HCT116 (cell line): ENCODE measurements at regions not wholly inside any gene's neighbourhood (a gene's known extent, or its start where the extent isn't known, plus 50 kb on each side); places are given as distances from the start of the nearest gene placed in this dataset.

Source experiments
- ATAC-seq: fragments of 200-7000 bp; cut with Tn5 transposase; 2 replicates; pipeline ENCODE4 v1.9.1; 2020; ENCODE audit warnings: mild to moderate bottlenecking, moderate library complexity
- BruUV-seq: library from RNA; stranded (reverse); fragments of 400-500 nt; replicated peaks from 2 replicates; lab custom pipeline; 2021; lab: Mats Ljungman, UMichigan
- CTCF ChIA-PET: fragments of 300-600 bp; sonication (Branson Sonifier 250); formaldehyde crosslinking; loops from one replicate; lab custom pipeline; 2021; ENCODE audit warnings: antibody characterized with exemption; lab: Charles Lee
- POLR2A ChIA-PET: fragments of 300-600, 350-600 bp; sonication (Branson Sonifier 250); formaldehyde crosslinking; loops from one replicate; lab custom pipeline; 2021; ENCODE audit warnings: antibody characterized with exemption; lab: Charles Lee
- RAD21 ChIA-PET, 2 experiments: fragments of 300-600 bp; sonication (Branson Sonifier 250); formaldehyde crosslinking; loops; one replicate each; lab custom pipeline; 2023; ENCODE audit warnings: low total read pairs in 2 of 2; ENCODE audit not compliant: uncharacterized antibody in 2 of 2, unreplicated experiment in 2 of 2, low non-redundant PET in 1 of 2; lab: Charles Lee
- DNase-seq: peaks from one replicate; pipeline ENCODE4 v3.0.0-alpha.2; 2010; ENCODE audit warnings: low read depth, low spot score
- H2AFZ ChIP-seq: fragments of 200-600 bp; shearing (Covaris generic), sonication (generic); 2 replicates; pipeline ENCODE4 v1.6.1; 2017; ENCODE audit warnings: low read depth, mixed run types, mixed read lengths, antibody characterized with exemption, low read length; ENCODE audit not compliant: poor library complexity, severe bottlenecking
- H3K27ac ChIP-seq: 2 replicates; pipeline ENCODE4 v1.5.1; 2012; ENCODE audit warnings: low read depth, low read length
- H3K27me3 ChIP-seq: fragments of 200-600 bp; sonication (generic); 2 replicates; pipeline ENCODE4 v1.6.1; 2016; ENCODE audit warnings: mixed run types, low read length, mixed read lengths; ENCODE audit not compliant: insufficient read depth
- H3K36me3 ChIP-seq, 2 experiments: fragments of 200-500 bp in 1 of 2; fragments of 200-600 bp in 1 of 2; sonication (Bioruptor generic) in 1 of 2; sonication (generic) in 1 of 2; 2 replicates each; pipeline versions ENCODE4 v1.5.1 to v1.6.1; 2014 to 2016; ENCODE audit warnings: low read length in 2 of 2, inconsistent platforms in 1 of 2, mixed read lengths in 1 of 2, mixed run types in 1 of 2; ENCODE audit not compliant: insufficient read depth in 2 of 2, control insufficient read depth in 1 of 2
- H3K4me1 ChIP-seq, 2 experiments: fragments of 200-600 bp in 1 of 2; sonication (generic) in 1 of 2; 2 replicates each; pipeline versions ENCODE4 v1.5.1 to v1.6.1; 2012 to 2017; ENCODE audit warnings: low read length in 2 of 2, inconsistent platforms in 1 of 2, mild to moderate bottlenecking in 1 of 2, mixed read lengths in 1 of 2, mixed run types in 1 of 2, moderate library complexity in 1 of 2; ENCODE audit not compliant: insufficient read depth in 2 of 2, control insufficient read depth in 1 of 2
- H3K4me2 ChIP-seq: fragments of 200-600 bp; sonication (generic); 2 replicates; pipeline ENCODE4 v1.6.1; 2017; ENCODE audit warnings: mixed run types, low read length, mixed read lengths
- H3K4me3 ChIP-seq, 2 experiments: fragments of 200-600 bp in 1 of 2; sonication (generic) in 1 of 2; replicated peaks in 1 of 2; 2 replicates each; pipeline ENCODE4 v1.5.1; 2011 to 2016; ENCODE audit warnings: low read length in 2 of 2, control low read depth in 1 of 2, low read depth in 1 of 2, mild to moderate bottlenecking in 1 of 2, mixed read lengths in 1 of 2, mixed run types in 1 of 2
- H3K79me2 ChIP-seq: fragments of 200-600 bp; sonication (generic); 2 replicates; pipeline ENCODE4 v1.6.1; 2017; ENCODE audit warnings: mild to moderate bottlenecking, mixed run types, low read length, moderate library complexity, mixed read lengths; ENCODE audit not compliant: insufficient read depth
- H3K9ac ChIP-seq: fragments of 200-600 bp; sonication (generic); 2 replicates; pipeline ENCODE4 v1.6.1; 2016; ENCODE audit warnings: low read length, mixed read lengths
- H3K9me2 ChIP-seq: fragments of 200-600 bp; sonication (generic), shearing (Covaris generic); 2 replicates; pipeline ENCODE4 v1.6.1; 2017; ENCODE audit warnings: mixed run types, mild to moderate bottlenecking, moderate library complexity; ENCODE audit not compliant: insufficient read depth
- H3K9me3 ChIP-seq, 2 experiments: fragments of 200-500 bp in 1 of 2; fragments of 200-600 bp in 1 of 2; sonication (Bioruptor generic) in 1 of 2; sonication (generic) in 1 of 2; 2 replicates each; pipeline ENCODE4 v1.6.1; 2014 to 2017; ENCODE audit warnings: low read length in 2 of 2, mixed read lengths in 2 of 2, inconsistent platforms in 1 of 2, low read depth in 1 of 2, mild to moderate bottlenecking in 1 of 2, mixed run types in 1 of 2, moderate library complexity in 1 of 2; ENCODE audit not compliant: control insufficient read depth in 1 of 2, insufficient read depth in 1 of 2
- H4K20me1 ChIP-seq: fragments of 200-600 bp; sonication (generic), shearing (Covaris generic); 2 replicates; pipeline ENCODE4 v1.6.1; 2017; ENCODE audit warnings: mixed run types, mild to moderate bottlenecking, moderate library complexity; ENCODE audit not compliant: insufficient read depth
- CBX3 ChIP-seq: IDR thresholded peaks from 2 replicates; pipeline ENCODE4 v1.6.1; 2012; ENCODE audit warnings: low read depth
- CTCF ChIP-seq, 3 experiments: fragments of 200-600 bp in 1 of 3; sonication (generic) in 1 of 3; IDR thresholded peaks in 2 of 3; conservative IDR thresholded peaks in 1 of 3; 2 replicates each; pipeline ENCODE4 v1.5.1; 2012 to 2017; ENCODE audit warnings: low read depth in 2 of 3, low read length in 2 of 3, antibody characterized with exemption in 1 of 3, borderline replicate concordance in 1 of 3, control low read depth in 1 of 3, mild to moderate bottlenecking in 1 of 3, mixed read lengths in 1 of 3, mixed run types in 1 of 3, moderate library complexity in 1 of 3; ENCODE audit not compliant: insufficient read depth in 1 of 3
- ELF1 ChIP-seq: IDR thresholded peaks from 2 replicates; pipeline ENCODE4 v1.6.1; 2012; ENCODE audit warnings: low read depth, borderline replicate concordance
- FOSL1 ChIP-seq: IDR thresholded peaks from 2 replicates; pipeline ENCODE4 v1.6.1; 2012; ENCODE audit warnings: low read depth
- JUND ChIP-seq: IDR thresholded peaks from 2 replicates; pipeline ENCODE4 v1.6.1; 2012
- POLR2AphosphoS5 ChIP-seq: IDR thresholded peaks from 2 replicates; pipeline ENCODE4 v1.6.1; 2011; ENCODE audit warnings: mild to moderate bottlenecking, low read depth, low read length, moderate library complexity
- RAD21 ChIP-seq: IDR thresholded peaks from 2 replicates; pipeline ENCODE4 v1.6.1; 2012; ENCODE audit warnings: low read depth, mild to moderate bottlenecking
- REST ChIP-seq: IDR thresholded peaks from 2 replicates; pipeline ENCODE4 v1.6.1; 2012; ENCODE audit warnings: low read depth
- TCF7L2 ChIP-seq: IDR thresholded peaks from 2 replicates; pipeline ENCODE4 v1.7.0; 2011; ENCODE audit warnings: borderline replicate concordance, inconsistent platforms; ENCODE audit not compliant: insufficient read depth, insufficient read length; ENCODE audit errors: extremely low read depth
- ZBTB33 ChIP-seq: IDR thresholded peaks from 2 replicates; pipeline ENCODE4 v1.6.1; 2011; ENCODE audit warnings: mild to moderate bottlenecking, low read length, moderate library complexity; ENCODE audit not compliant: insufficient replicate concordance; ENCODE audit errors: extremely low read depth
- ZFX ChIP-seq: fragments of 450-650 bp; IDR thresholded peaks from 2 replicates; pipeline ENCODE4 v1.6.1; 2017
- intact Hi-C: fragments of 100-400 bp; cut with micrococcal nuclease; formaldehyde crosslinking; loops from 2 replicates; pipeline ENCODE4 v1.10.0; 2022

- TF ChIP-seq ZBTB33 = no peak
- TF ChIP-seq REST = no peak
These were observed 445.5 kb downstream of the KCNH5 start (continued) for GRCh38 chr14:62599616-62600385.

- ATAC-seq = no peak
- Histone ChIP-seq H4K20me1 (no peaks in the 10 kb centered on the region), H3K27ac (no peak overlapping the region), H3K9ac (no peak overlapping the region)
- intact Hi-C loops = no loop called here
- no TSS peak for BruUV-seq
- TF ChIP-seq POLR2AphosphoS5 (no peak), TCF7L2 (no peak), FOSL1 (no peak), ZBTB33 (no peak), RAD21 (no peak), ELF1 (no peak), JUND (no peak), CTCF (IDR thresholded peaks at IDR 0.05 in 2 of 3, conservative IDR thresholded peaks at IDR 0.05 in 1 of 3; ENCODE audit: borderline replicate concordance in 1 of 3, insufficient read depth in 1 of 3, low read depth in 2 of 3, low read length in 2 of 3) (no peak), ZFX (no peak), CBX3 (no peak)
- TF ChIP-seq, all 23 proteins: peak for 0
- ChIA-PET POLR2A (no interaction called here), RAD21 (no interaction called here), CTCF (no interaction called here)
- no peak overlapping the region for H2AFZ ChIP-seq
- DNase-seq = no peak
- H3K9me3 ChIP-seq = peaks cover 6 to 34% of the 10 kb centered on the region in 2 experiments; a peak in 2 of 4 replicates
- H3K4me2 ChIP-seq = no peak overlapping the region
- H3K79me2 ChIP-seq = no peaks in the 10 kb centered on the region
- no peaks in the 10 kb centered on the region for H3K27me3 ChIP-seq
- H3K4me1 ChIP-seq = no peaks in the 10 kb centered on the region
- H3K9me2 ChIP-seq = no peaks in the 10 kb centered on the region
- no peak overlapping the region for H3K4me3 ChIP-seq
- H3K36me3 ChIP-seq = no peaks in the 10 kb centered on the region
These were observed 442.5 kb downstream of the KCNH5 start for GRCh38 chr14:62602712-62603111.
